Stimulated activated CD8-positive, alpha-beta memory T cell treated with anti-CD3 and anti-CD28 coated beads, Interleukin-12 subunit alpha, Interleukin-12 subunit beta, amount 100 ng/mL, for 24 hours (primary cell): ENCODE measurements at regions not wholly inside any gene's neighbourhood (a gene's known extent, or its start where the extent isn't known, plus 50 kb on each side); places are given as distances from the start of the nearest gene placed in this dataset.

Experiments
- DNase-seq: peaks from one replicate; pipeline ENCODE4 v3.0.0-alpha.2; 2020; ENCODE audit errors: extremely low read depth

GRCh38 chr1:59123081-59123681 lies 173.7 kb upstream of the FGGY start:
- no peak for DNase-seq

GRCh38 chr1:59124166-59124565 lies 172.7 kb upstream of the FGGY start:
- no peak for DNase-seq

GRCh38 chr1:59125154-59125553 lies 171.7 kb upstream of the FGGY start:
- no peak for DNase-seq

- no peak for DNase-seq
These were observed 171.1 kb upstream of the FGGY start for GRCh38 chr1:59125676-59126320.

GRCh38 chr1:59126366-59126765 lies 170.5 kb upstream of the FGGY start:
- DNase-seq, result no peak

- no peak for DNase-seq
These were observed 168.6 kb upstream of the FGGY start for GRCh38 chr1:59128239-59128736.

GRCh38 chr1:59128784-59129227 lies 168.1 kb upstream of the FGGY start:
- DNase-seq, result no peak

GRCh38 chr1:59132295-59132694 lies 164.6 kb upstream of the FGGY start:
- DNase-seq, result no peak

GRCh38 chr1:59133997-59134396 lies 162.9 kb upstream of the FGGY start:
- DNase-seq, result no peak

GRCh38 chr1:59135761-59136255 lies 161.1 kb upstream of the FGGY start:
- no peak for DNase-seq

- no peak for DNase-seq
These were observed 160.2 kb upstream of the FGGY start for GRCh38 chr1:59136541-59137275.

GRCh38 chr1:59137276-59137615 lies 159.6 kb upstream of the FGGY start:
- no peak for DNase-seq

- no peak for DNase-seq
These were observed 158.9 kb upstream of the FGGY start for GRCh38 chr1:59137968-59138367.

GRCh38 chr1:59138402-59138801 lies 158.5 kb upstream of the FGGY start:
- no peak for DNase-seq

- no peak for DNase-seq
These were observed 157.5 kb upstream of the FGGY start for GRCh38 chr1:59139396-59139795.

- DNase-seq, result no peak
These were observed 155.5 kb upstream of the FGGY start for GRCh38 chr1:59141267-59141863.

GRCh38 chr1:59142311-59143132 lies 154.4 kb upstream of the FGGY start:
- no peak for DNase-seq

- no peak for DNase-seq
These were observed 153.8 kb upstream of the FGGY start for GRCh38 chr1:59143133-59143487.

- no peak for DNase-seq
These were observed 153.1 kb upstream of the FGGY start for GRCh38 chr1:59143811-59144210.

- DNase-seq, result no peak
These were observed 151.9 kb upstream of the FGGY start for GRCh38 chr1:59144959-59145358.

GRCh38 chr1:59146056-59146455 lies 150.8 kb upstream of the FGGY start:
- DNase-seq, result no peak
